ENCODE measurements at regions not wholly inside any gene's neighbourhood (a gene's known extent, or its start where the extent isn't known, plus 50 kb on each side); places are given as distances from the start of the nearest gene placed in this dataset.

DNA sequence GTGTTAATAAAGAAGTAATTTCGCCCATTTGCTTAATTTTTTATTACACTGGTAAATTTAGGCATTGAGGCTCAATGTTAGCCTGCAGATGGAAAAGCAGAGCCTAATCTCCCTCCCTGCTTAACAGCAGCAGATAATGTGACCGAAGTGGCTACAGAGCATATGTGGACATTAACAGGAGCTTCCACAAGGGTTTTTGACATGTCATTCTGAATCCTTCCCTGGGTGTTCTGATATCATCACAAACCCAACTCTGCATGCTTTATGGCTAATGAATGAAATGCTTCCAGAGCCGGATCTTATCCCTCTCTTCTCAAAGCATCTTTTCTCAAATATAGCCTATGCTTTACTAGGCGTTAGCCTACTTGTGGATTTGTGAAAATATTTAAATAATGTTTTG, 208.6 kb downstream of the CAAP1 start:
- intact Hi-C loops (cut with micrococcal nuclease) = no loop called here
- ChIA-PET CTCF (no interaction called here), POLR2A (no interaction called here)
- H3K4me1 Mint-ChIP-seq (ENCODE audit: low read depth) = no peaks in the 10 kb centered on the region
- ATAC-seq = no peak
- peaks cover 3% of the 10 kb centered on the region for H3K27me3 Mint-ChIP-seq
- no peaks in the 10 kb centered on the region for H3K36me3 Mint-ChIP-seq (ENCODE audit: low read depth)
- no peak for DNase-seq
- H3K4me3 Mint-ChIP-seq = no peak overlapping the region
- no peaks in the 10 kb centered on the region for H3K9me3 Mint-ChIP-seq
- no peak overlapping the region for H3K27ac Mint-ChIP-seq
- TF ChIP-seq CTCF (IDR thresholded peaks at IDR 0.05) = no peak

- Mint-ChIP-seq H3K4me1 (ENCODE audit: low read depth) (no peaks in the 10 kb centered on the region), H3K27ac (no peak overlapping the region), H3K9me3 (no peaks in the 10 kb centered on the region), H3K27me3 (peaks cover 3% of the 10 kb centered on the region), H3K4me3 (no peak overlapping the region), H3K36me3 (ENCODE audit: low read depth) (no peaks in the 10 kb centered on the region)
- DNase-seq (no peak), ATAC-seq (no peak)
- CTCF ChIA-PET = no interaction called here
- TF ChIP-seq CTCF (IDR thresholded peaks at IDR 0.05) = no peak
- POLR2A ChIA-PET = no interaction called here
- intact Hi-C loops (cut with micrococcal nuclease) = no loop called here
Observed at GRCh38 chr9:26682796-26683496, 209.7 kb downstream of the CAAP1 start.

DNA sequence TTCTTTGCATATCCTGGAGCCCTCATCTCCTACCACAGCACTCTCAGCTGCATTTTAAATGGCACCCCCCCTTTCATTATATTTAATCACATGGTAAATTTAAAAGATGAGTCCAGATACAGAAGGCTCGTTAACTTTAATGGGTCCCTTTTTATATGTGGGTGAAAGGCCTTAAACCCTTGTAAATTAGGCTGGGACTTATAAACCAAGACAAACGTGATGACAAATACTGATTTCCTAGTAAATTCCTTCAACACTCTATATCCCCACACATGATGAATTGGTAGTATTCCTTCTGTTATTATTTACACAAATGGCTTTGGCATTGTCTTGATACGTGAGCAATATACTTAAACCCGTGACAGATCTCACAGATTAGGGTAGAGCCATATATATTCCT, 210.6 kb downstream of the CAAP1 start:
- POLR2A ChIA-PET = no interaction called here
- Mint-ChIP-seq H3K4me3 (no peak overlapping the region), H3K27ac (no peak overlapping the region), H3K36me3 (ENCODE audit: low read depth) (no peaks in the 10 kb centered on the region), H3K4me1 (ENCODE audit: low read depth) (no peaks in the 10 kb centered on the region), H3K9me3 (no peaks in the 10 kb centered on the region), H3K27me3 (peaks cover 3% of the 10 kb centered on the region)
- no peak for ATAC-seq
- CTCF ChIA-PET = no interaction called here
- intact Hi-C loops (cut with micrococcal nuclease) = no loop called here
- TF ChIP-seq CTCF (IDR thresholded peaks at IDR 0.05) = no peak
- DNase-seq = no peak

- no peak for TF ChIP-seq CTCF (IDR thresholded peaks at IDR 0.05)
- no peaks in the 10 kb centered on the region for H3K4me1 Mint-ChIP-seq (ENCODE audit: low read depth)
- intact Hi-C loops (cut with micrococcal nuclease) = no loop called here
Observed at GRCh38 chr9:26677965-26678706, 214.5 kb downstream of the CAAP1 start.

DNA sequence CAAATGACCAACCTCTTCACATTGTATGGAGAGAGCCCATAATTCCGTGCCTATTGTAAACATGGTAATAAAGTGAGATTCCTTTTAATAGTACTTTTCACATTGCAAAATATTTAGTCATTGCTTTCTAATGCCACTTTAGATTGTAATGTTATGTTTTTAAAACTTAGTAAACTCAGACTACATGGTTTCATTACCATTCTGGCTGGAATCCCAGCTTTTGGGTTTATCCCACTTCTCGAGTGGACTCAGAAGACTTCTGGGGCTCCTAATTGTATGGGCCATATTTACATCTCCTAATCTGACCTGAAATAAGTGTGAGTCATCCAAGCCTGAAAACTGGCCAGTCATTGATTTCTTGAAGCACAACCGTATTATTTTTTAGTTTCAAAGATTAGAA, 217.6 kb downstream of the CAAP1 start:
- ChIA-PET POLR2A (no interaction called here), CTCF (no interaction called here)
- no peak for TF ChIP-seq CTCF (IDR thresholded peaks at IDR 0.05)
- H3K4me1 Mint-ChIP-seq (ENCODE audit: low read depth) = no peaks in the 10 kb centered on the region
- H3K9me3 Mint-ChIP-seq = no peaks in the 10 kb centered on the region
- no peak overlapping the region for H3K4me3 Mint-ChIP-seq
- no peaks in the 10 kb centered on the region for H3K27me3 Mint-ChIP-seq
- ATAC-seq (no peak), DNase-seq (no peak)
- intact Hi-C loops (cut with micrococcal nuclease) = no loop called here
- H3K36me3 Mint-ChIP-seq (ENCODE audit: low read depth) = no peaks in the 10 kb centered on the region
- H3K27ac Mint-ChIP-seq = no peak overlapping the region

More at GRCh38 chr9:26677965-26678706, 214.5 kb downstream of the CAAP1 start:
- Mint-ChIP-seq H3K27ac (no peak overlapping the region), H3K4me3 (no peak overlapping the region), H3K27me3 (no peaks in the 10 kb centered on the region), H3K9me3 (no peaks in the 10 kb centered on the region), H3K36me3 (ENCODE audit: low read depth) (no peaks in the 10 kb centered on the region)
- POLR2A ChIA-PET = no interaction called here
- CTCF ChIA-PET = no interaction called here
- no peak for DNase-seq
- no peak for ATAC-seq
